ENCODE measurements at regions not wholly inside any gene's neighbourhood (a gene's known extent, or its start where the extent isn't known, plus 50 kb on each side); places are given as distances from the start of the nearest gene placed in this dataset.

DNA sequence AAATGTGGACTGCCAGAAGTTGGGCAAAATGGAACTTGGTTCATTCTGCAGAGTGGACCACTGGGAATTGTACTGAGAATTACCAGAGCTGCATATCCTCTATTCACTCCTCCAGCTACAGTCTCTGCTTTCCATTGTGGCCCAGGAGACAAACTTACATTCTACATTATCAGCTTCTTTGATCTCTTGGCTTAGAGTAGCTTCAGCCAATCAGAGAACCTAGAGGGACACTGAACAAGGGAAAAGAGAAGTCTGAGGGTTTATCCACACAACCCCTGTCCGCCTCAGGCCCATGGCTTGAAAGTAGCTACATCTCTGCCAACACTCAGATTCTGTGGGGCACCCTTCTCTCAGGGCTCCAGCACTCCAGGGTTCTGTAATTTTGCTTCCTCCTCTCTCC lies 251.1 kb downstream of the TRIB2 start:
- no peak overlapping the region for H2AFZ ChIP-seq (ENCODE audit: low read length)
- no peak overlapping the region for H3K27ac ChIP-seq (ENCODE audit: extremely low read length, insufficient read depth, low read length)
- H3K27me3 ChIP-seq (ENCODE audit: control insufficient read depth in 1 of 2, insufficient read depth in 2 of 2, low read length in 2 of 2): no peaks in the 10 kb centered on the region
- H3K36me3 ChIP-seq (replicated peaks in 1 of 2; ENCODE audit: control insufficient read depth in 1 of 2, insufficient read depth in 2 of 2, low read length in 2 of 2): no peaks in the 10 kb centered on the region
- no peaks in the 10 kb centered on the region for H3K79me2 ChIP-seq (ENCODE audit: insufficient read depth, low read length)
- H3K4me3 ChIP-seq (replicated peaks in 1 of 3; ENCODE audit: insufficient read depth in 1 of 3, low read depth in 2 of 3, low read length in 3 of 3): no peak overlapping the region
- H3K9me3 ChIP-seq (ENCODE audit: low read length): no peaks in the 10 kb centered on the region
- TF ChIP-seq EHMT2 (IDR thresholded peaks at IDR 0.05; ENCODE audit: borderline replicate concordance, low read depth, low read length): no peak
- no peak for TF ChIP-seq ETV5 (CRISPR knock-in tag; IDR thresholded peaks at IDR 0.05; ENCODE audit: borderline replicate concordance)
- TF ChIP-seq SYNCRIP (IDR thresholded peaks at IDR 0.05; ENCODE audit: insufficient read depth, low read depth, low read length): no peak
- ATAC-seq (no peak), FAIRE-seq (no peak), DNase-seq (ENCODE audit: low spot score) (no peak)
- CTCF ChIA-PET (ENCODE audit: low intra/inter-chr PET ratio, low total read pairs): no interaction called here
- H3K4me1 ChIP-seq (ENCODE audit: insufficient read depth, low read length): no peaks in the 10 kb centered on the region
- no TSS peak for BruUV-seq (replicated peaks)
- H4K20me1 ChIP-seq (ENCODE audit: insufficient read depth, low read length): no peaks in the 10 kb centered on the region
- intact Hi-C loops (cut with micrococcal nuclease; ENCODE audit: unreplicated experiment) (no loop called here), in situ Hi-C loops (cut with HindIII; ENCODE audit: extremely low pct_ligation_motif_present, low pct_unique_long_range_greater_than_20kb) (no loop called here)
- H3K4me2 ChIP-seq (ENCODE audit: low read depth, low read length): no peak overlapping the region
- H3K9ac ChIP-seq (ENCODE audit: insufficient read depth, low read depth, low read length): no peak overlapping the region
- POLR2A ChIA-PET: no interaction called here
- 22% methylated on average over 1 of the region's 1 CpG for WGBS (ENCODE audit: low lambda C conversion rate)

GRCh38 chr2:12968399-12968798 lies 251.7 kb downstream of the TRIB2 start:
- H2AFZ ChIP-seq (ENCODE audit: low read length): no peak overlapping the region
- H4K20me1 ChIP-seq (ENCODE audit: insufficient read depth, low read length): no peaks in the 10 kb centered on the region
- intact Hi-C loops (cut with micrococcal nuclease; ENCODE audit: unreplicated experiment) (no loop called here), in situ Hi-C loops (cut with HindIII; ENCODE audit: extremely low pct_ligation_motif_present, low pct_unique_long_range_greater_than_20kb) (no loop called here)
- TF ChIP-seq, protein P1, sequence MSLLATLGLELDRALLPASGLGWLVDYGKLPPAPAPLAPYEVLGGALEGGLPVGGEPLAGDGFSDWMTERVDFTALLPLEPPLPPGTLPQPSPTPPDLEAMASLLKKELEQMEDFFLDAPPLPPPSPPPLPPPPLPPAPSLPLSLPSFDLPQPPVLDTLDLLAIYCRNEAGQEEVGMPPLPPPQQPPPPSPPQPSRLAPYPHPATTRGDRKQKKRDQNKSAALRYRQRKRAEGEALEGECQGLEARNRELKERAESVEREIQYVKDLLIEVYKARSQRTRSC (CRISPR knock-in tag; IDR thresholded peaks at IDR 0.05; ENCODE audit: low read depth): no peak
- TF ChIP-seq ZBTB40 (IDR thresholded peaks at IDR 0.05) (peak; percentile 85), ZBTB40 (CRISPR knock-in tag; IDR thresholded peaks at IDR 0.05) (no peak)
- H3K4me2 ChIP-seq (ENCODE audit: low read depth, low read length): no peak overlapping the region
- no peaks in the 10 kb centered on the region for H3K36me3 ChIP-seq (replicated peaks in 1 of 2; ENCODE audit: control insufficient read depth in 1 of 2, insufficient read depth in 2 of 2, low read length in 2 of 2)
- H3K4me3 ChIP-seq (replicated peaks in 1 of 3; ENCODE audit: insufficient read depth in 1 of 3, low read depth in 2 of 3, low read length in 3 of 3): no peak overlapping the region
- POLR2A ChIA-PET: no interaction called here
- ATAC-seq: no peak
- 3% methylated on average over 3 of the region's 3 CpGs for WGBS (ENCODE audit: low lambda C conversion rate)
- H3K27ac ChIP-seq (ENCODE audit: extremely low read length, insufficient read depth, low read length): no peak overlapping the region
- no peaks in the 10 kb centered on the region for H3K79me2 ChIP-seq (ENCODE audit: insufficient read depth, low read length)
- no peaks in the 10 kb centered on the region for H3K27me3 ChIP-seq (ENCODE audit: control insufficient read depth in 1 of 2, insufficient read depth in 2 of 2, low read length in 2 of 2)
- FAIRE-seq: no peak
- H3K9me3 ChIP-seq (ENCODE audit: low read length): no peaks in the 10 kb centered on the region
- CTCF ChIA-PET (ENCODE audit: low intra/inter-chr PET ratio, low total read pairs): no interaction called here
- no peaks in the 10 kb centered on the region for H3K4me1 ChIP-seq (ENCODE audit: insufficient read depth, low read length)
- no TSS peak for BruUV-seq (replicated peaks)
- no peak for DNase-seq (ENCODE audit: low spot score)
- no peak overlapping the region for H3K9ac ChIP-seq (ENCODE audit: insufficient read depth, low read depth, low read length)

All from HepG2 (cell line).